Nephron (organoid): ENCODE measurements at regions not wholly inside any gene's neighbourhood (a gene's known extent, or its start where the extent isn't known, plus 50 kb on each side); places are given as distances from the start of the nearest gene placed in this dataset.

Experiments
- H3K27ac Mint-ChIP-seq, 3 experiments: 2 replicates each; pipeline ENCODE4 v1.8.0; 2020; ENCODE audit warnings: mixed read lengths in 3 of 3, mild to moderate bottlenecking in 2 of 3, moderate library complexity in 1 of 3
- H3K27me3 Mint-ChIP-seq: 2 replicates; pipeline ENCODE4 v1.8.0; 2021; ENCODE audit warnings: low read depth, mild to moderate bottlenecking, moderate library complexity, mixed read lengths
- H3K36me3 Mint-ChIP-seq: 2 replicates; pipeline ENCODE4 v1.8.0; 2020; ENCODE audit warnings: low read depth, mixed read lengths
- H3K4me1 Mint-ChIP-seq: 2 replicates; pipeline ENCODE4 v1.8.0; 2020; ENCODE audit warnings: mixed read lengths
- H3K4me3 Mint-ChIP-seq, 3 experiments: 2 replicates each; pipeline ENCODE4 v1.8.0; 2020; ENCODE audit warnings: mild to moderate bottlenecking in 3 of 3, mixed read lengths in 3 of 3, moderate library complexity in 2 of 3
- H3K9me3 Mint-ChIP-seq: 2 replicates; pipeline ENCODE4 v1.8.0; 2020; ENCODE audit warnings: mixed read lengths
- TF ChIP-seq, protein P1 (sequence below), 3 experiments: fragments of 200-600 bp; sonication (generic); IDR thresholded peaks; one replicate each; pipeline ENCODE4 v1.5.0; 2021; ENCODE audit warnings: antibody characterized with exemption in 3 of 3; ENCODE audit not compliant: unreplicated experiment in 3 of 3

DNA sequence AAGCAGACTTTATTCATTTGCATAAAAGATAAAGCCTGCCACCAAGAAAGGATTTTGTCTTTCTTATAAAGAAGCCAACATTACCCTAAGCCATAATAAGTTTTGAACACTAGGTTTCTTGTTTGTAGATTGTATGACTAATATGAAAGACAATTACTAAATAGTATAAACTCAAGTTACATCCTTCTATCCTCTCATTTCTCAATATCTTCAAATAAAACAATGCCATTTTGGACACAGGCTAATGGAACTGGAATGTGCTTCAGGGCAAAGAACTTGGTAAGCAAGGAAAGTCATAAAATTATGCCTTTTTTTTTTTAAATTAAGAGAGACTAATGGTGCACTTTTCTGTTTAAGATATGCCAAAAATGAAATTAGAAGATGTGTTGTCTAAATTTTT, 137.7 kb downstream of the DKK1 start:
- Mint-ChIP-seq H3K36me3 (no peaks in the 10 kb centered on the region), H3K27me3 (no peaks in the 10 kb centered on the region), H3K27ac (no peak overlapping the region), H3K4me1 (no peaks in the 10 kb centered on the region), H3K9me3 (no peaks in the 10 kb centered on the region), H3K4me3 (no peak overlapping the region)
- TF ChIP-seq, protein P1, sequence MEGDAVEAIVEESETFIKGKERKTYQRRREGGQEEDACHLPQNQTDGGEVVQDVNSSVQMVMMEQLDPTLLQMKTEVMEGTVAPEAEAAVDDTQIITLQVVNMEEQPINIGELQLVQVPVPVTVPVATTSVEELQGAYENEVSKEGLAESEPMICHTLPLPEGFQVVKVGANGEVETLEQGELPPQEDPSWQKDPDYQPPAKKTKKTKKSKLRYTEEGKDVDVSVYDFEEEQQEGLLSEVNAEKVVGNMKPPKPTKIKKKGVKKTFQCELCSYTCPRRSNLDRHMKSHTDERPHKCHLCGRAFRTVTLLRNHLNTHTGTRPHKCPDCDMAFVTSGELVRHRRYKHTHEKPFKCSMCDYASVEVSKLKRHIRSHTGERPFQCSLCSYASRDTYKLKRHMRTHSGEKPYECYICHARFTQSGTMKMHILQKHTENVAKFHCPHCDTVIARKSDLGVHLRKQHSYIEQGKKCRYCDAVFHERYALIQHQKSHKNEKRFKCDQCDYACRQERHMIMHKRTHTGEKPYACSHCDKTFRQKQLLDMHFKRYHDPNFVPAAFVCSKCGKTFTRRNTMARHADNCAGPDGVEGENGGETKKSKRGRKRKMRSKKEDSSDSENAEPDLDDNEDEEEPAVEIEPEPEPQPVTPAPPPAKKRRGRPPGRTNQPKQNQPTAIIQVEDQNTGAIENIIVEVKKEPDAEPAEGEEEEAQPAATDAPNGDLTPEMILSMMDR (IDR thresholded peaks at IDR 0.05; ENCODE audit: unreplicated experiment in 3 of 3) = no peak

DNA sequence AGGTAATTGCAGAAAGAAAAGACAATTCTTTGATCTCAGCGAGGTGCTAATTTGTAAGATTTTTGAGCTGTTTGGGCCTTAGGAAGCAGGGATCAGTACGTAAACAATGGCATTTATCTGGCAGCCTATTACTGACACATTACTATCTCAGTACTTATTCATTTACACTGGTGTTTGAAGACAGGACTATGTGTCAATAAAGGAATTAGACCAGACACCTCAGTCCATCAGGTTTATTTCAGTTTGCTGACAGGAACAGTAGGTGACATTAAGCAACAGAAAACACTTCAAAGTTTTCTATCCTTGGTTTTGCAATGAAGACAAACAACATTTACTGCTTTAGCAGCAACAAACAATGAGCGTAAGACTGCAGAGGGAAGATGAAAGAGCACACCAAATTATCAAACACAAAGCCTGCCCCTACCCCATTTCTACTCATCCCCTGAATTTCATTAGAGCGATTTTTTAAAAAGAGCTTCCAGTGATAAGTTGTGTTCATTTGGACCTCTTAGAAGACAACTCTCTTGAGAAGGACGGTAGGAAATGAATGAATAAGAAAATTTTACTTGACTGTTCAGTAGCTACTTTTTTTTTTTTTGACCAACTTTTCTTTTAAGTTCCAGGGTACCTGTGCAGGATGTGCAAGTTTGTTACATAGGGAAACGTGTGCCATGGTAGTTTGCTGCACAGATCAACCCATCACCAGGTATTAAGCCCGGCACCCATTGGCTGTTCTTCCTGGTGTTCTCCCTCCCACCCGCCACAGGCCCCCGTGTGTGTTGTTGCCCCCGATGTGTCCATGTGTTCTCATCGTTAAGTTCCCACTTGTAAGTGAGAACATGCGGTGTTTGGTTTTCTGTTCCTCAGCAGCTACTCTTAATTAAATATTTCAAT, 138.8 kb downstream of the DKK1 start:
- no peak overlapping the region for H3K27ac Mint-ChIP-seq
- H3K9me3 Mint-ChIP-seq = no peaks in the 10 kb centered on the region
- H3K4me1 Mint-ChIP-seq = no peaks in the 10 kb centered on the region
- H3K36me3 Mint-ChIP-seq = no peaks in the 10 kb centered on the region
- no peak overlapping the region for H3K4me3 Mint-ChIP-seq
- no peaks in the 10 kb centered on the region for H3K27me3 Mint-ChIP-seq
- TF ChIP-seq, protein P1 (IDR thresholded peaks at IDR 0.05; ENCODE audit: unreplicated experiment in 3 of 3) = no peak

DNA sequence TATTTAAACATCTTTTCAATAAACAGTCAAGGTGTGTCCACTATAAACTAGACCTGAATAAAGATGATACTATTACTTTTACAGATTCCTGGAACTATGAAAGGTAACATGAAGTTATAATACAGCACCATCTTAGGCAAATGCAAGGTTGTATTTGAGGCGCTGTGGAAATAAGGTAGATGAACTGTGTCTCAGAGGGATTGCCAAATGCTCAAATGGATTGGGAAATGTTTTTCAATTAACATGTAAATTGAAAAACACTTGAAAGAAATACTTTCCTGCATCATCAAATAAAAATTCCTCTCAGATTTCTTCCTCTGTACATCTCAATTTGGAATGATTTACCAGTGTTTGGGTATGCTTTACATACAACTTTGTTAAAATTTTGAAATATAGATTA, 139.4 kb downstream of the DKK1 start:
- Mint-ChIP-seq H3K4me3 (no peak overlapping the region), H3K36me3 (no peaks in the 10 kb centered on the region), H3K9me3 (no peaks in the 10 kb centered on the region), H3K27me3 (no peaks in the 10 kb centered on the region), H3K27ac (no peak overlapping the region), H3K4me1 (no peaks in the 10 kb centered on the region)
- TF ChIP-seq, protein P1 (IDR thresholded peaks at IDR 0.05; ENCODE audit: unreplicated experiment in 3 of 3) = no peak

DNA sequence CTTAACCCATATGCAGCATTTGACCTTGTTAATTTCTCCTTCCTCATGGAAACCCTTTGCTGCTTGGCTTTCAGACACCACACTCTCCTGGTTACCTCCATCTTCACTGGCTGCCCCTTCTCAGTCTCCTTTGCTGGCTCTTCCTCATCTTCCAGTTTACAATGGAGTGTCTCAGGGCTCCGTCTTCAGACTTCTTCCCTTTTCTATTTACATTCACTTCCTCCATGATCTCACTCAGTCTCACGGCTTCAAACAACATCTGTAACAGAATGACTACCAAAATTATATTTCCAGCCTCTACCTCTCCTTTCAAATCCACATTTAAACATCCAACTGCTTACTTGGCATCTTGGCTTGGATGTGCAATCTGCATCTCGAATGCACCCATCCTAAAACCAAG, 140.4 kb downstream of the DKK1 start:
- TF ChIP-seq, protein P1 (IDR thresholded peaks at IDR 0.05; ENCODE audit: unreplicated experiment in 3 of 3) = no peak
- H3K4me1 Mint-ChIP-seq = no peaks in the 10 kb centered on the region
- no peaks in the 10 kb centered on the region for H3K36me3 Mint-ChIP-seq
- H3K27ac Mint-ChIP-seq = no peak overlapping the region
- H3K4me3 Mint-ChIP-seq = no peak overlapping the region
- no peaks in the 10 kb centered on the region for H3K27me3 Mint-ChIP-seq
- no peaks in the 10 kb centered on the region for H3K9me3 Mint-ChIP-seq

DNA sequence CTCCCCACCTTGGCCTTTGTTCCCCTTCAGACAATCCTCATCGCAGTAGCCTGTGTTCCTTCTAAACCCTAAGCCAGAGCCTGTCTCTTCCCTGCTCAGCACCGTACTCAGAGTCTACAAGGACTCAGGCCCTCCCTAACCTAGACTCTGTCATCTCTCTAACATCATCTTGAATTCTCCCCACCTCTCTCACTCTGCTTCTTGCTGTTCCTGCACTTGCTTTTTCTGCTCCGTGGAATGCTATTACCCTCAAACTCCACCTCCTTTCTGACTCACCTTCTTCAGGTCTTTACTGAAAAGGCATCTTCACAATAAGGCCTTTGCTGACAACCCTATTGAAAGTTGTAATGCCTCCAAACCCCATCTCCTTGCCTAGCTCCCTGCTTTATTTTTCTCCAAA, 141.0 kb downstream of the DKK1 start:
- Mint-ChIP-seq H3K27ac (no peak overlapping the region), H3K9me3 (no peaks in the 10 kb centered on the region)

More for the DNA sequence above, 141.0 kb downstream of the DKK1 start:
- Mint-ChIP-seq H3K4me3 (no peak overlapping the region), H3K27me3 (no peaks in the 10 kb centered on the region), H3K36me3 (no peaks in the 10 kb centered on the region), H3K4me1 (no peaks in the 10 kb centered on the region)
- TF ChIP-seq, protein P1 (IDR thresholded peaks at IDR 0.05; ENCODE audit: unreplicated experiment in 3 of 3) = no peak
